ENCODE measurements at regions not wholly inside any gene's neighbourhood (a gene's known extent, or its start where the extent isn't known, plus 50 kb on each side); places are given as distances from the start of the nearest gene placed in this dataset.
"Not testable (repeated sequence)": the region's sequence is repeated elsewhere in the genome, so short reads cannot be mapped to it uniquely, and the experiment has no call there.

DNA sequence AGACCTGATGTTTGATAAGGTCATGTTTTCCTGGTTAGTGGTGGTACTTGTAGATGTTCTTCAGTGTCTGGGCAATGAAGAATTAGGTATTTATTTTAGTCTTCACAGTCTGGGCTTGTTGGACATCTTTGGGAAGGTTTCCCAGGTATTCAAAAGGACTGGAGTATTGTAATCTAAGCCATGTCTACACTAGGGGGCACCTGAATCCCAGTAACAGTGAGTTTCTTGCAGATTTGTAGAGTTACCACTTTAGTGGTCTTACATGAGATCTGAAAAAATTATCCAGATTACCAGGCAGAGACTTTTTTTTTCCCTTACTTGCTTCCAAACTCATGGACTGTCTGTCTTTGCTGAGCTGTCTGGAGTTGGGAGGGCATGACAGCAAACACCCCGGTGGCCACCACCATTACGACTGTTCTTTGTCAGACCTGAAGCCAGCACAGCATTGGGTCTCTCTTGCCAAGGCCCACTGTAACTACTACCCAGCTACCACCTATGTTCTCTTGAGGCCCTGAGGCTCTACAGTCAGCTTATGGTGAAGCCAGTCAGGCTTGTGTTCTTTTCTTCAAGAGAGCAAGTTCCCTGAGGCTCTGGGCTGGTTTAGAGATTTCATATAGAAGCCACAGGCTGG lies 820.7 kb upstream of the FBXO33 start:
- Histone ChIP-seq H3K36me3 (no peaks in the 10 kb centered on the region), H3K27me3 (no peaks in the 10 kb centered on the region), H3K4me3 (no peak overlapping the region), H3K9me3 (replicated peaks) (no peaks in the 10 kb centered on the region), H3K4me1 (no peaks in the 10 kb centered on the region), H3K27ac (no peak overlapping the region)
- no peak for DNase-seq

DNA sequence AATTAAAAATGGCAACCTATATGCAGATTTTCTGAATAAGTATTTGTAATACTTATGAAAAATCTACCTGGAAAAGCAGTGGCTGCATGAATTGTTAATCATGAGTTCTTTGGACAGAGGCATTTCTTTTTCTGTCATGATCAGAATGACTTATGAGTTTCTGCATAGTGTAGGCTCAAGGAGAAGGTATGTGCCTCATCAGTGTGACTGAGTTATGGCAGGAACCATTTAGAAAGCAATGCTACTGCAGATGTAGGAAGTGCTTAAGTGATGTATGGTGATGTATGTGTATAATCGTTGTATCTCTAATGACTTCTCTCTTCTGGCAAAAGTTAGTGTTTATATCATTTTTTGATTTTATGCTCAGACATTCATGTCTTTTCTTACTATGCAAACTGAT lies 816.4 kb upstream of the FBXO33 start:
- H3K27ac ChIP-seq = no peak overlapping the region
- no peak for DNase-seq
- H3K4me3 ChIP-seq = no peak overlapping the region
- H3K4me1 ChIP-seq = no peaks in the 10 kb centered on the region
- H3K27me3 ChIP-seq = no peaks in the 10 kb centered on the region
- no peaks in the 10 kb centered on the region for H3K36me3 ChIP-seq
- no peaks in the 10 kb centered on the region for H3K9me3 ChIP-seq (replicated peaks)

DNA sequence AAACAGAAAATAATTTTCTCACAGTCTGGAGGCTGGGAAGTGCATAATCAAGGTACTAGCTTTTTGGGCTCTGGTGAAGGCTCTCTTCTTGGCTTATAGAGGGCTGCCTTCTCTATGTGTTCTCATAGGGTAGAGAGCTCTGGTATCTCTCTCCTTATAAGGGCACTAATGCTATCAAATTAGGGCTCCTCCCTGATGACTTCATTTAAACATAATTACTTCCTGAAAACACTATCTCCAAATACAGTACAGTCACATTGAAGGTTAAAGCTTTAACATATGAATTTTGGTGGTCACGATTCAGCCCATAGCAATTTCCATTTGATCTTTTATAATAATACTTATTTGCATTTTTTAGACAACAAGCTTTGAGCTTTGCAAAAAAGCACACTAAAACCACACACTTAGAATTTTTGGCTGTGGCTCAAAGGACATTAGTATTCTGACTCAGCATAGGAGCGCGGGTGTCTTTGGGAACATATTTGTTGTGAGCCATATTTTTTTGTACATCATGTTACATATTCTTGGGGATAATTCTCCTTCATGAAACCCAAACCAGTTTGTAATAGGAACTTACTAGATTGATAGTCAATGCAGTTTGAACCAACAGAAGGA lies 808.1 kb upstream of the FBXO33 start:
- no peaks in the 10 kb centered on the region for H3K9me3 ChIP-seq (replicated peaks)

DNA sequence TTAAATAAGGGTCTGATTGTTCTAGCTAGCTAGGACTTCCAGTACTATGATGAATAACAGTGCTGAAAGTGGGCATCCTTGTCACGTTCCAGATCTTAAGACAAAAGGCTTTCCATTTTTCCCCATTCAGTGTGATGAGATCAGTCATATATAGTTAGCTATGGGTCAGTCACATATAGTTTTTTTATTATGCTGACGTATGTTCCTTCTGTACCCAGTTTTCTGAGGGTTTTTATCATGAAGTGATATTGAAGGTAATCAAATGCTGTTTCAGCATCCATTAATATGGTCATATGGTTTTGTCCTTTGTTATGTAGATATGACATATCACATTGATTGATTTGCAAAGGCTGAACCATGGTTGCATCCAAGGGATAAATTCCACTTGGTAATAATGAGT lies 800.1 kb upstream of the FBXO33 start:
- Histone ChIP-seq H3K4me3 (no peak overlapping the region), H3K27ac (no peak overlapping the region), H3K4me1 (no peaks in the 10 kb centered on the region)

More for the DNA sequence above, 808.1 kb upstream of the FBXO33 start:
- H3K4me3 ChIP-seq = no peak overlapping the region
- no peaks in the 10 kb centered on the region for H3K36me3 ChIP-seq
- no peak overlapping the region for H3K27ac ChIP-seq
- no peaks in the 10 kb centered on the region for H3K4me1 ChIP-seq
- H3K27me3 ChIP-seq = no peaks in the 10 kb centered on the region
- DNase-seq = no peak

DNA sequence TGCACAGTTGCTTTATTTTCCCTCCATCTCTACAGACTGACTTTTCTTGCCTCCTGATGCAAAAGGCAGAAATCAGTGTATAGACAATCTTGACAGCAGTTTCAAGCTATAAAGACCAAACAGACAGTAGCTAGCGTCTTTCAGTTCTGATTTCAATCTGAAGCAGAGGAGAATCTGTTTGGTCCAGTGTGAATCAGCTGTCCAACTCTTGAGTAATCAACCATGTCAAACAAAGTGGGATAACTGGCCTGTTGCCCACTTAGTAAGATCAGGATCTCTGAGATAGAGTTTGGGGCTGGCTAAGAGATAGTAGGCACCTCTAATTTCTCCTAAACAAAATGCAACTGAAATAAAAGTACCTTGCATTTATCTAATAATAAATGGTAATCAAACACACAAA lies 797.4 kb upstream of the FBXO33 start:
- H3K27me3 ChIP-seq = no peaks in the 10 kb centered on the region
- H3K4me3 ChIP-seq = no peak overlapping the region
- no peak for DNase-seq
- H3K36me3 ChIP-seq = no peaks in the 10 kb centered on the region
- no peaks in the 10 kb centered on the region for H3K9me3 ChIP-seq (replicated peaks)
- H3K27ac ChIP-seq = no peak overlapping the region
- H3K4me1 ChIP-seq = no peaks in the 10 kb centered on the region

More for the DNA sequence above, 800.1 kb upstream of the FBXO33 start:
- Histone ChIP-seq H3K27me3 (no peaks in the 10 kb centered on the region), H3K36me3 (no peaks in the 10 kb centered on the region), H3K9me3 (replicated peaks) (no peaks in the 10 kb centered on the region)
- DNase-seq = no peak

DNA sequence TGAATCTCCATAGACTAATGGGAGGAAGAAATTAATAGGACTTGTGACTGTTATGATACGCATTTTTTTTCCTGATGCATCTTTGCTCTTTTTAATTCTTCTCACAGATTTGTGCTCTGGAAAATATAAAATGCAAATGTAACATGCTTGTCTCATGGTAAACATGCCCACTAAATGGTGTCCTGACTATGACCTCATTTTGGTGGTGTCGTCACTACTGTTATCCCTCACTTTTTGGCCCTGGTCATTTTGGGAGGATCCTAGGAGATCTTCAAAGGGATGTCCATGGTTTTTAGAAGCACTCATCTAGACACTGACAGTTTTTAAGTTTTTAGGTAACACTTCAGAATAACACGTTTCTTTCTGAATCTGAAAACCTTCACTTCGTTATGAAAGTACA lies 790.8 kb upstream of the FBXO33 start:
- no peaks in the 10 kb centered on the region for H3K9me3 ChIP-seq (replicated peaks)
- no peaks in the 10 kb centered on the region for H3K36me3 ChIP-seq
- no peaks in the 10 kb centered on the region for H3K27me3 ChIP-seq
- H3K4me1 ChIP-seq = no peaks in the 10 kb centered on the region
- no peak for DNase-seq
- H3K27ac ChIP-seq = no peak overlapping the region
- H3K4me3 ChIP-seq = no peak overlapping the region

DNA sequence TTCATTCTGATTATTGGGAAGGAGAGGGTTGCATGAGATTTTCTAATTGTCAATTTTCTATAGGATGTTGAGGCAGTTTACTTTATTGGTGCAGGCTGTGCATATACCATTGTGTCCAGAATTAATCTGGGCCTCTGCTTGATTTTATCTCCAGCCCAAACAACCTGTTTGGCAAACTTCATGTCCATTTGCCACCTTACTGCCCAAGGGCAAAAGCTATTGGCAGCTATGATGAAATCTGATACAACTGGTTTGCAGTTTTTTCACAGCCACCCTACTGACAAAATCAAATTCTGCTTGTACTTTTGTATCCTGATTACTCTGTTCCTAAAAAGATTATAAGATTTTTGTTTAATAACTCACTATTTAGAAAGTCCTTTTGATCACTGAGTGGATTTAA lies 789.2 kb upstream of the FBXO33 start:
- H3K36me3 ChIP-seq = no peaks in the 10 kb centered on the region
- DNase-seq = peak in 1 of 2 experiments; percentile 9
- H3K4me3 ChIP-seq = no peak overlapping the region
- H3K9me3 ChIP-seq (replicated peaks) = no peaks in the 10 kb centered on the region
- no peaks in the 10 kb centered on the region for H3K27me3 ChIP-seq
- H3K27ac ChIP-seq = no peak overlapping the region
- no peaks in the 10 kb centered on the region for H3K4me1 ChIP-seq

DNA sequence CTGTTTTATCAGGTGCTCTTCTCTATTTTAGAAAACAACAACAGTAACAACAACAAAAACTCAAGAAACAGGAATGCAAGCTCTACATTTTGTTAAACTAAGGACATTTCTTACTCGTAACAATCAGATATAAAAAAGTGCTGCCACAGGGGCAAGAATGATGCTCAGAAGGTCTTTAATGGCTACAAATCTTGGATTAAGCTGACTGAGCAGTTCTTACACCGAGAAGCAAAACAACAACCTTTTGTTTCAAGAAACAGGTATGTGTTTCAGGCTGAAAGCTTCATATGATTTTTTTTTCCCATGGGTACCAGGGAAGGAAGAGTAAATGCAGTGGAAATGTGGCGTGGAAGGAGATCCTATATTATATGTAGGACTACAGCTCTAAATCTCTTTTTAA lies 786.8 kb upstream of the FBXO33 start:
- Histone ChIP-seq H3K27me3 (no peaks in the 10 kb centered on the region), H3K9me3 (replicated peaks) (no peaks in the 10 kb centered on the region), H3K4me1 (no peaks in the 10 kb centered on the region), H3K36me3 (no peaks in the 10 kb centered on the region), H3K4me3 (no peak overlapping the region), H3K27ac (no peak overlapping the region)
- DNase-seq = no peak

DNA sequence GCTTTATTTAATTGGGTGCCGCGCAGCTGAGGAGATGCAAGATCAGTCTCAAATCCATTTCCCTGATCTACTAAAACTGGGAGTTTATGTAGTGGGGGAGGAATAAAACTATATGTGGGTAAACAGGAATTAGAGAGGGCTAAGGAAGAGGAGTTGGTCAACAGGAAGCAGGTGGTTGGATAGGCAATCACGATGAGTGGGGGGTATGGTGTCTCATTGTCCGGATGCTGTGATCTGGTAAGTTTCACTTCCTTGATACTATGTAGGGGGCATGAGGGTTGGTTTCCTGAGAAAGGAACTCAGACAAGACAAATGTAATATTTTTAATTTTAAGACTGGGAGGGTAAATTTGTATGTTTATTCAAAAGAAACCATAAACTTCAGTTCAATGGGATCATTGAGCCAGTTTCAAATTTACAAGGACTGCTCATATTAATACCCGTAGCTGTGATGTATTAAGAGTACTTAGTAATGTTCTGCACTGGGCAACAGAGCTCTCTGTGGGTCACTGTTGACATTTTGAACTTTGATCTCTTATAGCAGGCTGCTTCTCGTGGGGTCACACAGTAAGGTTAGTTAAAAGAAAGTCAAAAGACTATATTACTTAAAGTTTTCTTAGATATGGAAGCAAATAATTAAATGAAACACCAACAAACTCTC lies 786.2 kb upstream of the FBXO33 start:
- Histone ChIP-seq H3K27ac (no peak overlapping the region), H3K4me3 (no peak overlapping the region)

DNA sequence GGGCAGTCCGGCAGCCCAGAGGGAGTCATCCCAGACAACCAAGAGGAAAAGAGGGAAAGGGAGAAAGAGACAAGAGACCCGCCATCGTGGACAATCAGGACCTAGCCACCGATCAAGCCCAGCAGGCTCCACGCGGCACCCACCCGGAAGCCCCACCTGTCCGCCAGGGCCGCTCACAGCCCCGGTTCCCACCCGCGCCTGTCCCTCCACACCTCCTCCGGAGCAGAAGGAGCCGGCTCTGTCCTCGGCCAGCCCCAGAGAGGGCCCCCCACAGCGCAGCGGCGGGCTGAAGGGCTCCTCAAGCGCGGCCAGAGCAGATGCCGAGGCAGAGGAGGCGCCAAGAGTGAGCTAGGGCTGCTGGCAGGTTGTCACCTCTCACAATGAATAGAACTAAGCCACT lies 784.7 kb upstream of the FBXO33 start:
- no peak for DNase-seq
- H3K9me3 ChIP-seq (replicated peaks) = no peaks in the 10 kb centered on the region
- H3K4me3 ChIP-seq = no peak overlapping the region
- H3K36me3 ChIP-seq = no peaks in the 10 kb centered on the region
- H3K27me3 ChIP-seq = no peaks in the 10 kb centered on the region
- no peaks in the 10 kb centered on the region for H3K4me1 ChIP-seq
- H3K27ac ChIP-seq = no peak overlapping the region

More for the DNA sequence above, 786.2 kb upstream of the FBXO33 start:
- no peaks in the 10 kb centered on the region for H3K27me3 ChIP-seq
- H3K4me1 ChIP-seq = no peaks in the 10 kb centered on the region
- H3K9me3 ChIP-seq (replicated peaks) = no peaks in the 10 kb centered on the region
- H3K36me3 ChIP-seq = no peaks in the 10 kb centered on the region
- no peak for DNase-seq

DNA sequence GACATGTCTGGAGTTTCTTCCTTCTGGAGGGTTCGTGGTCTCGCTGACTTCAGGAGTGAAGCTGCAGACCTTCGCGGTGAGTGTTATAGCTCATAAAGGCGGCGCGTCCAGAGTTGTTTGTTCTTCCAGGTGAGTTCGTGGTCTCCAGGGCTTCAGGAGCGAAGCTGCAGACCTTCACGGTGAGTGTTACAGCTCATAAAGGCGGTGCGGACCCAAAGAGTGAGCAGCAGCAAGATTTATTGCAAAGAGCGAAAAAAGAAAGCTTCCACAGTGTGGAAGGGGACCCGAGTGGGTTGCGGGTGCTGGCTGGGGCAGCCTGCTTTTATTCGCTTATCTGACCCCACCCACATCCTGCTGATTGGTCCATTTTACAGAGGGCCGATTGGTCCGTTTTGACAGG lies 784.2 kb upstream of the FBXO33 start:
- not testable (repeated sequence) for H3K4me3 ChIP-seq, H3K27me3 ChIP-seq, H3K27ac ChIP-seq

DNA sequence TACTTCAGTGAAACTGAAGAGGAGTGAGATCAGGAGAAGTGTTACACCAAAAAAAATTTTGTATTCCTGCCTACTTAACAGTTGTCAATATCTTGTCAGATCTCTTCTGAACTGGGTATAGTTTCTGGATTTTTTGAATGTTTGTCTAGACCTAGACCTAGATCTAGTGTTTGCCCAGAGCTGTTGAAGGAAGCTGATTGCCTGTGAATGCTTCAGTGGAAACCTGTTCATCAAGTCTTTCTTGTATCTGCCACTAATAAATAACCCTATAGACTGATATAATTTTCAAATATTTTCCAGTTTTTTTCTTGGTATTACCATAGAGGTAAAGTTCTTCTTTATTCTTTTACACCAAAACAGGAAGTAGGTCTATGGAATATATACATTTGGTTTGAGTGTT lies 781.5 kb upstream of the FBXO33 start:
- no peak overlapping the region for H3K27ac ChIP-seq
- H3K4me3 ChIP-seq = no peak overlapping the region
- no peaks in the 10 kb centered on the region for H3K27me3 ChIP-seq
- no peaks in the 10 kb centered on the region for H3K4me1 ChIP-seq
- DNase-seq = no peak
- H3K9me3 ChIP-seq (replicated peaks) = no peaks in the 10 kb centered on the region
- H3K36me3 ChIP-seq = no peaks in the 10 kb centered on the region

More for the DNA sequence above, 784.2 kb upstream of the FBXO33 start:
- H3K36me3 ChIP-seq; H3K4me1 ChIP-seq; H3K9me3 ChIP-seq (replicated peaks); DNase-seq: not testable (repeated sequence)

DNA sequence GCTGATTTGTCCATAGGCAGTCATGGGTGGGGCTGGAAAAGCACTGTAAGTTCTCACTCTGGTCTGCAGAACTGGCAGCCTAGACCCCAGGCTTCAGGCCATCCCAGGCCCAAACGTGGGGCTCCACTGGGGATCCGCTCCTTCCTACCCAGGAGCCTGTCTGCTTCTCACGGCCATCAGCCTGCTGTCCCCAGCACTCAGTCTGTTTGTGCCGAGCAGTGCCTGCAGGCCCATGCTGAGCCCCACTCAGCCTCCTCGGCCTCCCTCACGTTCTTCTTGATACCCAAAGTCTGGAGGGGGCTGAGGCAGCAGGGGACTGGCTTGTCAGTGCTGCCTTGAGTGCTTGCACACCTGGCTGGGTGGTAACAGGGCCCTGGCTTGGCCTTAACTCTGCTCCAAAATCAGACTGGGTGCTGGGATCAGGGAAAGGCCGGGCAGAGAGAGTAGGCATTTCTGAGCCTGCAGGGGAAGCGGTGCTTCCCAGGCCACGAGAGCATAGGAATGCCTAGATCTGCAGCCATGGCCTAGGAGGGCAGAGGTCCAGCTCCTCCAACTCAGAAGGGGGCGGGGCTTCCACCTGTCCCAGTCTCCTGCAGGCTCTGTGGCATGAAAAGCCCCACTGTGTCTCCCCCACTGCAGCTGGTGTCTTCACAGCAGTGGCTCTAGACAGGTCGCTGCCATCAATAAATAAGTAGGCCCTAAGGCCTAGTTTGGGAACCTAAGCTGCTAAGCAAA lies 772.4 kb upstream of the FBXO33 start:
- no peaks in the 10 kb centered on the region for H3K9me3 ChIP-seq (replicated peaks)
- peak in 1 of 2 experiments; percentile 20 for DNase-seq
- H3K4me1 ChIP-seq = no peaks in the 10 kb centered on the region
- H3K4me3 ChIP-seq = no peak overlapping the region
- H3K27ac ChIP-seq = no peak overlapping the region
- H3K27me3 ChIP-seq = no peaks in the 10 kb centered on the region
- no peaks in the 10 kb centered on the region for H3K36me3 ChIP-seq

DNA sequence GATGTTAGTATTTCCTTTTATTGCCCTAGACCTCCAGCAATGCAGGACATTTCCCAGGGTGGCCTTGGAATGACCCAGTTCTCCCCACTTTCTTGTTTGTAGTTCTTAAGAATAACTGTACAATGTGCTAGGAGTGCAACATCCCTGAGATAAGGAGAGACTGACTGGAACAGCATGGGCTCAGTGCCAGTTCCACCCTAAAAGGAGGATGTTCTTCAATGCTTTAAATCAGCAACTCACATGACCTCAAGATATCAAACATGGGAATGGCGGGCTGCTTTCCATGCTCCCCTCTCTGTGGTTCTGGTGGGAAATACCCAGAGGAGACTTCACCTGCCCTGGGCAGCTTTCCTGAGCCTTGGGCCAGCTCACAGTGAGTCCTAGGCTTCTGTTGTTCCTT lies 766.9 kb upstream of the FBXO33 start:
- Histone ChIP-seq H3K27me3 (no peaks in the 10 kb centered on the region), H3K9me3 (replicated peaks) (no peaks in the 10 kb centered on the region), H3K4me3 (no peak overlapping the region), H3K36me3 (no peaks in the 10 kb centered on the region), H3K27ac (no peak overlapping the region), H3K4me1 (no peaks in the 10 kb centered on the region)
- DNase-seq = no peak

DNA sequence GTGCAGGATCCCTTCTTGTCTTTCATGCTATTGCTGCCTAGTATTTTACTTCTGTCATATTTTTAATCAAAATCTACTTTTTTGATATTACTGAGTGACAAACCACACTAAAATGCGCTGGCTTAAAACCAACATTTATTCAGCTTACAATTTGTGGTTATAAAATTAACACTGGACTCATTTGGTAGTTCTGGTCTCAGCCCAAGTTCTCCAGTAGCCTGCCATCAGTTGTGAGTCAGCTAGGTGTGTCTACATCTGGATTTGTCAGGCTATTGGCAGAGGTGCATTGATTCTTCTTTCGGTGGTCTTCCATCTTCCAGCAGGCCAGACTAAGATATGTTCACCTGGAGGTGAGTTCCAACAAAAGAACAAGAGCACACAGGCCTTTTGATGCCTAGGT lies 765.1 kb upstream of the FBXO33 start:
- H3K27ac ChIP-seq = no peak overlapping the region
- no peaks in the 10 kb centered on the region for H3K27me3 ChIP-seq
- H3K36me3 ChIP-seq = no peaks in the 10 kb centered on the region
- no peak overlapping the region for H3K4me3 ChIP-seq
- H3K4me1 ChIP-seq = no peaks in the 10 kb centered on the region
- DNase-seq = no peak
- H3K9me3 ChIP-seq (replicated peaks) = no peaks in the 10 kb centered on the region

All from SJCRH30 (cell line).